ENCODE measurements at regions not wholly inside any gene's neighbourhood (a gene's known extent, or its start where the extent isn't known, plus 50 kb on each side); places are given as distances from the start of the nearest gene placed in this dataset.
"Not testable (repeated sequence)": the region's sequence is repeated elsewhere in the genome, so short reads cannot be mapped to it uniquely, and the experiment has no call there.

DNA sequence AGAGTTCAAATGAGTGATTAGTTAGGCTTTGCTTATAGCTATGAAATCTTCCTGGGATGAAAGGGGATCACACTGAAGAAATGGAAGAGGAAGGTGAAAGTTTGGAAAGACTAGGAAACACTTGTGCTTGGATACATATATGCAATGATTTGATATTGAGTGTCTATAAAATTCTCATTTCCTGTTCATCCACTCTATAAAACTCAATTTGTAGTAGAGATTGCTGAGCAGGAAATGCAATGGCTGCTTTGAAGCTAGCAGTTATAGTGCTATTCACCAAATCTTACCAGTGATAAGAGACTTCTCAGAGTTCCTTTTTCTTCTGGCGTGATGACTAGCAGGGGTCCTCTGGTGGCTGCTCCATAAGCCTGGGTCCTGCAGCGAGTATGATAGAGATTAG, 128.1 kb upstream of the HPF1 start:
- DNase-seq: no peak

DNA sequence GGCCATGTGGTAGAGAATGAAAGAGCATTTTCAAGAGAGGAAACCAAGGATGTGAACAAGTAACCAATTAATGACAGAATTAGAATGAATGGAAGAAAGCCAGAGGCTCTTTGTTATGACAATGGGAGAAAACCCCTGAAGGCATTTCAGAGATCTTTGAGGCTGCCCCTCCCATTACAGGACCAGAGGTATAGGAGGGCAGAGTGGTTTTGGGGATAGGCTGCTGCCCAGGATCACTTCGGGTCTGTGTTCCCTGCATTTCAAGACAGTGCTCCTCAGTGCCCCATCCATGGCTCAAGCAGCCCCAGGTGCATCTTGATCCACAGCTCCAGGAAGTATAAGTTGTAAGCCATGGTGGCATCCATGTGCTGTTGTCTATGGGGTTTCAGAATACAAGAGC, 124.0 kb upstream of the HPF1 start:
- no peak for DNase-seq

- no peak for DNase-seq
Observed at GRCh38 chr4:169870507-169870906, 112.8 kb upstream of the HPF1 start.

GRCh38 chr4:169869490-169869889, 111.7 kb upstream of the HPF1 start:
- DNase-seq: no peak

GRCh38 chr4:169861593-169861992, 103.8 kb upstream of the HPF1 start:
- DNase-seq: no peak

- no peak for DNase-seq
Observed at GRCh38 chr4:169859366-169860216, 101.8 kb upstream of the HPF1 start.

DNA sequence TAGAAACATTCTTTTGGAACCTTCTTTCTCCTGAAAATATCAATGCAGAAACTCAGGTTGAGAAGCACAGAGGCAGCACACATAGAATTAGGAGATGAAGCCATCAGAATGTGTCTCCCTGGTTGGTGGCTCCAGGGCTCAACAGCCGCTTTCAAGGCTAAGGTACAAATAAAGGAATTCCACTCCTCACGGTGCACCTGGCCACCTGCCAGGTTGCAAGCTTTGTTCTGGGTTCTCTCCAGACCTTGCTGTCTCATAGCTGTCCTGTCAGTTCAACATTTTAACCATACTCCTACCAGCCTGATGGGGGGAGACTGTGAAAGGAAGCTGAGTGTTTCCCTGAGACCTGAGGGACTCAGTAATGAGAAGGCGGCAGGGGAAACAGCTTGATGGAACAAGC, 96.3 kb upstream of the HPF1 start:
- no peak for DNase-seq

- DNase-seq: no peak
Observed at GRCh38 chr4:169852481-169852880, 94.7 kb upstream of the HPF1 start.

GRCh38 chr4:169851750-169852149, 94.0 kb upstream of the HPF1 start:
- DNase-seq: no peak

- no peak for DNase-seq
Observed at GRCh38 chr4:169849456-169849855, 91.7 kb upstream of the HPF1 start.

- no peak for DNase-seq
Observed at GRCh38 chr4:169848018-169848417, 90.3 kb upstream of the HPF1 start.

DNA sequence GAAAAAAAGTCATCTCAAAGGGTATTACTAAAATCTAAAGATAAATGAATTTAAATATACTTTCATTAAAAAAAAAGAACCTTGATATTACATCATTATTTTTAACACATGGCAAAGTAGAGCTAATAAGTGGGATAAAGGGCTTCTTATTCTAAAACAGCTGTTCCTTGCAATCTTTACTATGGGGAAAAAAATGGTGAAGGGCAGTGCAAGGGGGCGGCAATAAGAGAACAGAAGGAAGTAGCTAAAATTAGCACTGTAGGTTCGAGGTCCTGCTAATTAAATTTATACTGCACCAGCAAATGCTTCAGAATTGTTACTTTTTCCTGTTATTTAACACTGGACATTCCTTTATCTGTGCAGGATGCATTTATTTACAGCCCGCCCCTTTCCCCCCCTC, 89.4 kb upstream of the HPF1 start:
- no peak for DNase-seq

DNA sequence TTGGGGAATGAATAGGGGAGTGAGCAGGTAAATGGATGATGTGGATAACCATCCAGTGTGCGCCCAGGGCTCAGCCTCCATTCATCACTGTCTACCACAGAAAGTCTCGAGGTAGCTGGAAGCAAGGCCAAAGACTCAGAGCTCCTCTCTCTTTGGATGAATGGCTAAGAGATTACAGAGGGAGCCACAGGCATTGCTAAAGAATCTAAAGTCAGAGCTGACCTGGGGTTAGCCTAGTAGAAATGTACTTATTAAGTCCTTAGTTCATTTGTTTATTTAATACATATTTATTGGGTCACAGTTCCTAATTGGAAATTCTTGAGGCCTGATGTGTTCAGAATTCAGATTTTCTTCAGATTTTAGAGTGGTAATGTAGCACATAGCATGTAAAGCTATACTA, 88.7 kb upstream of the HPF1 start:
- no peak for DNase-seq

GRCh38 chr4:169841776-169842175, 84.0 kb upstream of the HPF1 start:
- no peak for DNase-seq

GRCh38 chr4:169840554-169840953, 82.8 kb upstream of the HPF1 start:
- no peak for DNase-seq

DNA sequence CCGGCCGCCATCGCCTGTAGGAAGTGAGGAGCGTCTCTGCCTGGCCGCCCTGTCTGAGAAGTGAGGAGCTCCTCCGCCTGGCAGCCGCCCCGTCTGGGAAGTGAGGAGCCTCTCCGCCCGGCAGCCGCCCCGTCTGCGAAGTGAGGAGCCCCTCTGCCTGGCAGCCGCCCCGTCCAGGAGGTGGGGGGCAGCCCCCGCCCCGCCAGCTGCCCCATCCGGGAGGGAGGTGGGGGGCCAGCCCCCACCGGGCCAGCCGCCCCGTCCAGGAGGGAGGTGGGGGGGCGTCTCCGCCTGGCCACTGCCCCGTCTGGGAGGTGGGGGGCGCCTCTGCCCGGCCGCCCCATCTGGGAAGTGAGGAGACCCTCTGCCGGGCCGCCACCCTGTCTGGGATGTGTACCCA, 70.6 kb upstream of the HPF1 start:
- DNase-seq: not testable (repeated sequence)

DNA sequence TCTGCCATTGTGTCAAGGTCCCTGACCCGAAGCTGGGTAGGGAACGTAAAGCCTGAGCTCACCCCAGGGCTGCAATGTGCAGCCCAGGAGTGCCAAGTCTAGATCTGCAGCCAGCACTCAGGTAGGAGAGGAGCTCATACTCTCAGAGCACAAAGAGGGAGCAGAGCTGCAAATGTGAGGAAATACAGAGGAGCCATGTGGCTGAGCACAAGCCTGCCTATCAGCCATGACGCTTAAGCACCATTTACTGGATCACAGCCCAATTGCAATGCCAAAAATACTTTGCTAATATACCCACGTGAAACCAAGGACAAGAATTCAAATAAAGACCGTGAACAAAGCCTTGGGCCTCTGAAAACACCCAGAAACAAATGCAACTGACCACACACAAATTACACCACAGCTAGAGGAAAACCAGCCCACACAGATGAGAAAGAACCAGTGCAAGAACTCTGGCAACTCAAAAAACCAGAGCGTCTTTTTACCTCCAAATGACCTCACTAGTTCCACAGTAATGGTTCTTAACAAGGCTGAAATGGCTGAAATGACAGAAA, 69.0 kb upstream of the HPF1 start:
- no peak for DNase-seq

GRCh38 chr4:169823685-169824084, 65.9 kb upstream of the HPF1 start:
- peak; percentile 19 for DNase-seq

GRCh38 chr4:169821402-169821801, 63.7 kb upstream of the HPF1 start:
- DNase-seq: no peak

DNA sequence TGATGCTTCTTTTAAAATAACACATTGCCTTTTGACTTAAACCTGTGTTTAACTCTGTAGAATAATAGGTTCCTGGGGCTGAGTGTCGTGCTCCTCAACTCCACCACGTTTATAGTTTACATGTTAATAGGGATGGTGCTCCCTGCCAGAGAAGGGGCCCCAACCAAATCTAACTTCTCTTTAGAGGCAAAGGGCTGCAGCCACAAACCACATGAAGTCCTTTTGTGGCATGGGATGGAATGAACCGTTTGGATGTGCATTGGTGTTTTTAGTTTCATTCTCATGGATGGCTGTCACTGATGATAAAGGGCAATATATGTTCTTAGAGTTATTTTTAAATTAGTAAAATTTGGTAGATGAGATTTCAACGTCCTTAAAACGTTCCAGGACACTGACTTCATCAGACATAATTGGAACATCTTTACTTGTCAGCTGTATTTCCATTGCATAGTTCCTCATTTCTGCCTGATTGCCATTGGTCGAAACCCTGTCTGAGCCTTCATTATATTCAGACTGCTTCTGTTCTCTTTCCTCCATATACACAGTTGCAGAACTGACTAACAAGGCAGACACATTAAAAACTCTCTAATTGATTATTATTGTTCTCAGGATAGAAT, 60.4 kb upstream of the HPF1 start:
- DNase-seq: no peak

GRCh38 chr4:169815606-169816005, 57.9 kb upstream of the HPF1 start:
- no peak for DNase-seq

DNA sequence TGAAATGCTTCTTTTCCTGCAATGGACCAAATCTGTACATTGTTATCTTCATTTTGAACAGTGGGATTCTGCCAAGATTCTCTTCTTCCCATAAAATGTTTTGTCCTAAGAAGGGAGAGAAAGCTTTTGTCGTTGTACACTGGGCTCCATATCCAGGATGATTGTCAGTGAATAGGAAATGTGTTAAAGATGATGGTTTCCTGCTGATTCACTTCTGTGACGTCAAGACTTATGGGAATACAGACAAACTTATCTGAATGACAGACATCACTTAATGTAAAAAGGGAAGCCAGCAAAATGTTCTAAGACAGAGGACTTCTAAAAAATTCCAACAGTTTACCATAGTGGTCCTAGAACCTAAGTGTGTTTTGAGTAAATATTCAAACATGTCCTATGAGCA, 53.7 kb upstream of the HPF1 start:
- no peak for DNase-seq

DNA sequence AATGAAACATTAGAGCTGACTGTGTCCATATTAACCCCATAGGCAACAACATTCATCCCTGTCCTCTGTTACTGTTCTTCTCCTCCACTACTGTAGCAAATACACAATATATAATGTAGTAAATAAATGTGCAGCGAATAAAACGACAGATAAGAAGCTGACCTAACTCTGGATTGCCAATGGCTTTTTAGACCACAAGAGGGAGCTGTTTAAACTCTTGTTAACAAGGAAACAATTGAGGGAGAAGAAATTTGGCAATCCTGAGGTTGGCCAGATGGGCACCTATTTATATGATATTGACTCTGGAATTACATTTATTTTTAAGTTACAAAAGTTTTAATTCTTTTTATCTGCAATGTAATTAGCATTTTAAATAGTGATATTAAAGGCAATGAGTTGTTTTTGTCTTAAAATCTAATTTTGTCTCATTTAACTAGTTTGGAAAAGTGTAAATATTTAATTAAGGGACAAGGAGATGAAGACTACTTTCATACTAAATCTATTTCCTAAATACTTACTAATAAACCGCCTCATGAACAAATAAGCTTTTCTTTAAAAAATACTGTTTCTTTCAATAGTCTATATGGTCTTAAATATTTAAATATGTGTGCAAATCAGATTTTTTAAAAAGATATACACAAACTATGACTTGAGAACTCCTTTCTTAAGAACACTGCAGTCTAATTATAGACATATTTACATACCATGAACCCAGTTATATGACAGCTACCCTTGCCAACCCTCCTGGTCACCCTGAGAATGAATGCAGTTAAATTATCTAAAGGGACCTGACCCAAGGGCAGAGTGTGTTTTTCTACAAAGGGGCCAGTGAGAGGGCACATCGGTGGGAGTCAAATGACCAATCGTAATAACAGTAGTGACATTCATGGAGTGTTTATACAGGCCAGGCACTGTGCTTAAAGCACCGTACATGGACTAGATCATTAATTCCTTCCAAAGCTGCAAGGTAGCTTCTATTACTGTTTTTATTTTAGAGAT, 52.9 kb upstream of the HPF1 start:
- peak; percentile 33 for DNase-seq
